ENCODE measurements at regions not wholly inside any gene's neighbourhood (a gene's known extent, or its start where the extent isn't known, plus 50 kb on each side); places are given as distances from the start of the nearest gene placed in this dataset.

DNA sequence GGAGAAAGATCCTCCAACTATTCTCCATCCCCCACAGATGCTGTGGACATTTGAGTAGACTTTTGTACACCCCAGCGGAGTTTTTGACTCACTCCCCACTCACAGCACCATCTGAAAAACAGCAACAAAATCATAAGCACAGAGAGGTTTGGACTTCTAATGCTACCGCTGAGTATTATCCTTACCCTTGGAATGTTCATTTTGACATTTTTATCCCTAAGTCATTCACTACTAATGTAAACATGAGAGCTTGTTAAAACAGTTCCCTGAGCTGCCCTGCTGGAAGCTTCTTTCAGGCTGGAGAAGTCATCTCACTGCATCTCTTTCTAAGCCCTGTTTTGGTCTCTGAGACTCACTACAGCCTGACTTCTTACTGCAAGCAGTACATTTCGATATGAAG lies 1045.9 kb downstream of the MCTP2 start:
- no peak overlapping the region for H3K27ac Mint-ChIP-seq (ENCODE audit: unreplicated experiment)
- CTCF ChIA-PET = no interaction called here
- intact Hi-C loops (cut with micrococcal nuclease; ENCODE audit: unreplicated experiment) = no loop called here
- no peak overlapping the region for H3K4me3 Mint-ChIP-seq (ENCODE audit: low read depth, unreplicated experiment)
- H3K36me3 Mint-ChIP-seq (ENCODE audit: insufficient read depth, unreplicated experiment) = no peaks in the 10 kb centered on the region
- peaks cover 8% of the 10 kb centered on the region for H3K9me3 Mint-ChIP-seq (ENCODE audit: low read depth, unreplicated experiment)
- no peaks in the 10 kb centered on the region for H3K27me3 Mint-ChIP-seq (ENCODE audit: unreplicated experiment)
- no peaks in the 10 kb centered on the region for H3K4me1 Mint-ChIP-seq (ENCODE audit: low read depth, unreplicated experiment)
- no peak for DNase-seq
- no TSS peak for BruUV-seq (replicated peaks)
- TF ChIP-seq, protein P1, sequence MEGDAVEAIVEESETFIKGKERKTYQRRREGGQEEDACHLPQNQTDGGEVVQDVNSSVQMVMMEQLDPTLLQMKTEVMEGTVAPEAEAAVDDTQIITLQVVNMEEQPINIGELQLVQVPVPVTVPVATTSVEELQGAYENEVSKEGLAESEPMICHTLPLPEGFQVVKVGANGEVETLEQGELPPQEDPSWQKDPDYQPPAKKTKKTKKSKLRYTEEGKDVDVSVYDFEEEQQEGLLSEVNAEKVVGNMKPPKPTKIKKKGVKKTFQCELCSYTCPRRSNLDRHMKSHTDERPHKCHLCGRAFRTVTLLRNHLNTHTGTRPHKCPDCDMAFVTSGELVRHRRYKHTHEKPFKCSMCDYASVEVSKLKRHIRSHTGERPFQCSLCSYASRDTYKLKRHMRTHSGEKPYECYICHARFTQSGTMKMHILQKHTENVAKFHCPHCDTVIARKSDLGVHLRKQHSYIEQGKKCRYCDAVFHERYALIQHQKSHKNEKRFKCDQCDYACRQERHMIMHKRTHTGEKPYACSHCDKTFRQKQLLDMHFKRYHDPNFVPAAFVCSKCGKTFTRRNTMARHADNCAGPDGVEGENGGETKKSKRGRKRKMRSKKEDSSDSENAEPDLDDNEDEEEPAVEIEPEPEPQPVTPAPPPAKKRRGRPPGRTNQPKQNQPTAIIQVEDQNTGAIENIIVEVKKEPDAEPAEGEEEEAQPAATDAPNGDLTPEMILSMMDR (IDR thresholded peaks at IDR 0.05; ENCODE audit: unreplicated experiment) = no peak

DNA sequence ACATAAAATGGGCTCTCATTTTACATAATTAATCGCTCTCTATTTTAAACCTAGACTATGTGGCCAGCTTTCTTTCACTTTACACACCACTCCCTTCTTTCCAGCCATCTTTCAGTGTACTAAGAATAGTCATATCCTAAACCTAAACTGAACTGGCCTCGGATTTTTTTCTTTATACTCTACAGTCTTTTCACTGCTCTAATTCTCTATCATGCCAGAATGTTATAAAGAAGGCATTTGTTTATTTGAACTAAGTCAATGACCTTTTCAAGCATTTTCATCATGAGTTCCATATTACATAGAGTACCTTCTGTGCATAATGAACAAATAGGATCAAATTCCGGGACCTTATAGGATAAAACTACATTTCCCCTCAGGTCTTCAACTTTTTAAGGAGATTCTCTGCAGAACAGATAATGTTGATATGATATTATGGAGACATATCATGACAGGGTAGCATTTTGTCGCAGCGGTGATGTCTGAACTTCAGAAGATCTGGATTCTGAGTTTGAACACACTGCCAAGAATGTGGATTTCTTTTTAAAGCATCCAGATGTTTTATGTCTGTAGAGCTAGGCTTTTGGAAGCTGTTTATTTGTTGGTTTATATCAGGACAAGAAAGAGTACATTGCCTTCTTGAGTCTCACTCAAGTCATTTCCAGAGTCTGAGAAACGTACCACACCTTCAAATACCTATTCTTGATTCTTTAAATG lies 1047.3 kb downstream of the MCTP2 start:
- intact Hi-C loops (cut with micrococcal nuclease; ENCODE audit: unreplicated experiment) = no loop called here
- no peaks in the 10 kb centered on the region for H3K27me3 Mint-ChIP-seq (ENCODE audit: unreplicated experiment)
- DNase-seq = no peak
- no peaks in the 10 kb centered on the region for H3K4me1 Mint-ChIP-seq (ENCODE audit: low read depth, unreplicated experiment)
- no peak overlapping the region for H3K27ac Mint-ChIP-seq (ENCODE audit: unreplicated experiment)
- no peaks in the 10 kb centered on the region for H3K36me3 Mint-ChIP-seq (ENCODE audit: insufficient read depth, unreplicated experiment)
- no TSS peak for BruUV-seq (replicated peaks)
- peaks cover 3% of the 10 kb centered on the region for H3K9me3 Mint-ChIP-seq (ENCODE audit: low read depth, unreplicated experiment)
- CTCF ChIA-PET = no interaction called here
- H3K4me3 Mint-ChIP-seq (ENCODE audit: low read depth, unreplicated experiment) = no peak overlapping the region
- TF ChIP-seq, protein P1 (IDR thresholded peaks at IDR 0.05; ENCODE audit: unreplicated experiment) = no peak

GRCh38 chr15:95279277-95280019 lies 1048.1 kb downstream of the MCTP2 start:
- no peaks in the 10 kb centered on the region for H3K36me3 Mint-ChIP-seq (ENCODE audit: insufficient read depth, unreplicated experiment)
- peaks cover 3% of the 10 kb centered on the region for H3K9me3 Mint-ChIP-seq (ENCODE audit: low read depth, unreplicated experiment)
- BruUV-seq (replicated peaks) = no TSS peak
- H3K27ac Mint-ChIP-seq (ENCODE audit: unreplicated experiment) = no peak overlapping the region
- H3K27me3 Mint-ChIP-seq (ENCODE audit: unreplicated experiment) = no peaks in the 10 kb centered on the region
- CTCF ChIA-PET = no interaction called here
- no peaks in the 10 kb centered on the region for H3K4me1 Mint-ChIP-seq (ENCODE audit: low read depth, unreplicated experiment)
- H3K4me3 Mint-ChIP-seq (ENCODE audit: low read depth, unreplicated experiment) = no peak overlapping the region
- intact Hi-C loops (cut with micrococcal nuclease; ENCODE audit: unreplicated experiment) = no loop called here
- DNase-seq = no peak
- TF ChIP-seq, protein P1 (IDR thresholded peaks at IDR 0.05; ENCODE audit: unreplicated experiment) = no peak

DNA sequence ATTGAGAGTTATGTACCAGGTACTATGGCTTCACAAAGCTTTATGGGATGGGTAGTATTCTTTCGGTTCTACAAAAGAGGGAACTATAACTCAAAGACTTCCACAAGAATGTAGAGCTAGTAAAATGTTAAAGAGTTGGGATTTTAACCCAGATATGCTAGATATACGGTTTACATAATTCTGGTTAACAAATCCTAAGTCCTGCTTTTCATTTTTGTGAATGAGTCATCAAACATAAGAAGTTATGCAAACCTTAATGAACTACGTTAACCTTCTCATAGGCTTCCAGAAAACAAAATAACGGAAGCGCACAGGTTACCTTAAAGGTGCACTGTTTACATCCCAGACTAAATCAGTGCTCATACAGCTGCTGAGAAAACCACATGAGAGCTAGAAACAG lies 1049.3 kb downstream of the MCTP2 start:
- TF ChIP-seq, protein P1 (IDR thresholded peaks at IDR 0.05; ENCODE audit: unreplicated experiment) = no peak
- CTCF ChIA-PET = no interaction called here
- H3K27me3 Mint-ChIP-seq (ENCODE audit: unreplicated experiment) = no peaks in the 10 kb centered on the region
- no peak for DNase-seq
- H3K36me3 Mint-ChIP-seq (ENCODE audit: insufficient read depth, unreplicated experiment) = no peaks in the 10 kb centered on the region
- H3K9me3 Mint-ChIP-seq (ENCODE audit: low read depth, unreplicated experiment) = no peaks in the 10 kb centered on the region
- H3K4me3 Mint-ChIP-seq (ENCODE audit: low read depth, unreplicated experiment) = no peak overlapping the region
- intact Hi-C loops (cut with micrococcal nuclease; ENCODE audit: unreplicated experiment) = no loop called here
- no TSS peak for BruUV-seq (replicated peaks)
- no peaks in the 10 kb centered on the region for H3K4me1 Mint-ChIP-seq (ENCODE audit: low read depth, unreplicated experiment)
- H3K27ac Mint-ChIP-seq (ENCODE audit: unreplicated experiment) = no peak overlapping the region

All from Calu3 (cell line).